AML-193 (cell line): ENCODE measurements at regions not wholly inside any gene's neighbourhood (a gene's known extent, or its start where the extent isn't known, plus 50 kb on each side); places are given as distances from the start of the nearest gene placed in this dataset.
A peak's percentile ranks its signal among the peaks of the same experiment; 100 is the strongest.
"Not testable (repeated sequence)": the region's sequence is repeated elsewhere in the genome, so short reads cannot be mapped to it uniquely, and the experiment has no call there.

Experiments
- DNase-seq, 2 experiments: peaks; one replicate each; lab custom pipeline; 2025; lab: John Stamatoyannopoulos, UW

DNA sequence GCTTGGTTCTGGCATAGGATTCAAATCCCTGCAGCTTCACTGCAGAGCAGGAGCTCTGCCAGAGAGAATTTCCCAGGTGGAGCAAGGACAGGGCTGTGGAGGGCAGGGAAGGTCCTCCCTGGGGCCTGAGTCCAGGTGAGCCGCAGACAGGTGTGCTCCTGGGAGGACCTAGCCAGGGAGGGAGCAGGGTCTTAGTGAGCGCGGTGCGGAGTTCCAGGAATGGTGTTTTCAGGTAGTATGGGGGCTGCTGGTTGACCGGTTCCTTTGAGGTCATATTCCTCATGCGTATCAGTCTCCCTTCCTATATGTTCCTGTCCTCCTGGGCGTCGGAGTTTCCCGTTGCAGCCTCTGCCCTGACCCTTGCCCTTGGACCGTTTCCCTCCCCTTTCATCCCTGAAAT is 813.3 kb downstream of the KCNJ18 start:
- DNase-seq, result no peak

DNA sequence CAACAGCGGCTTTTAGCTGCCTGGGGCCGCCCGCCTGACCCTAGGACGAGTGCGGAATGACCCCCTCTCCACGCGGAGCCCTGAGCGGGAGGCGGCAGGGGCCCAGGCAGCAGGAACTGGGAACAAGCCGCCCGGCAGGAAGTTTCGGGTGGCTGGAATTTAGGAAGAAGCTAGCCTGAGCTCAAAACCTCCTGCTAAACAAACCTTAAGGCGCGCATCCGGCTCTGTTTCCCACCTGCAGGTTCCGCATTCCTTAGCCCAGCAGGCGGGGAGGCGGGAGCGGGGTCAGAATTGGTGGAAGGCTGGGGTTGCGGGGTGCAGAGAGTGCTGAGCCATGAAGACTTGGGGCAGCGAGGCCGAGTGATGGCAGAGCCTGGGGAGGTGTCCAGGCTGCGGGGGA is 813.9 kb downstream of the KCNJ18 start:
- no peak for DNase-seq

DNA sequence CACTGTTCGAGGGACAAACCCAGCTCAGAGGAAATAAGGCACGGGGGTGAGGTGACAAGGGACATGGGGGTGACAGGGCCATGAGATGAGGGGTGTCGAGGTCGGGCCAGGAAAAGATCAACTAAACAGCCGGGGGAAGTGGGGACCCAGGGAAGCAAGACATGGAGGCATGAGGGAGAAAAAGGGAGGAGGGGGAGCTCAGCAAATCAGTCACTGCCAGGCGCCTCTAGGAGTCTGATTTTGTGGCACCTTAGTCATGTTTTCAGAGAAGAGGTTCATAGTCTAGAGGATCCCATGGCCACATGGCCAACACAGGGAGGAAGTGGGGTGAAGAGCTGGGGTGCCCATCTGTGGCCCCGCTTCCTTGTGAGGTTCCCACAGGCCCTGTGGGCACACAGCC is 814.5 kb downstream of the KCNJ18 start:
- DNase-seq, result no peak

DNA sequence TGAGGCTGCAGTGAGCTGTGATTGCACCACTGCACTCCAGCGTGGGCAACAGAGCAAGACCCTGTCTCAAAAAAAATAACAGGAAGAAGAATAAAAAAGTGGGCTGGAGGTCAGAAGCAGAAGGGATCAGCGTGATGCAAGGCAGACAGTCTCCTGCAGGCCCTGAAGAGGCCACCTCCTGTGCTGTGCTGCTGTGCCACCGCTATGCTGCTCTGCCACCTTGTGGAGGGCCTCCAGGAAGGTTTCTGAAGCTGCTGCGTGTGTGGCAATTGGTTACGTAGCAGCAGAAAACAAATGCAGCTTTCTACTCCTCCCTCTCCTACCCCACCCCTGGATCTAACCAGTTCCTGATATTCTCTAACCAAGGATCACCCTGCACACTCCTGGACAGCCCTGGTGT is 815.5 kb downstream of the KCNJ18 start:
- DNase-seq, result peak in 1 of 2 experiments; percentile 1

DNA sequence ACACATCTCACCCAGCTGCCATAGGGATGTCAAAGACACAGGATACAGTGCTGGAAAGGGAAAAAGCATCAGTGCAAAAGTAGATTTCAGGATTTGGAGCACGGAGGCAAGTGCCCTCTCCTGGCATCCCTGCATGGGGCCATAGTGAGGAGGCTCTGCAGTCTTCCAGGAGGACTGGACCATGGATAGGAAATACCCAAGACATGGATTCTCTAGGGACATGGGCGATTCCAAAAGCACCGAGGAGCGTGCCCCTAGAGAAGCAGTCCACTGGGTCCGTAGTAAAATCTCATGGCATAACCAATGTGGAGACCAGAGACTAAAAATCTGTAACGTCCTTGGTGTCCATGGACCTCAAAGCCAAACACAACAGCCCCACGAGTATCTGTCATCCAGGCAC is 818.2 kb downstream of the KCNJ18 start:
- DNase-seq, result no peak

DNA sequence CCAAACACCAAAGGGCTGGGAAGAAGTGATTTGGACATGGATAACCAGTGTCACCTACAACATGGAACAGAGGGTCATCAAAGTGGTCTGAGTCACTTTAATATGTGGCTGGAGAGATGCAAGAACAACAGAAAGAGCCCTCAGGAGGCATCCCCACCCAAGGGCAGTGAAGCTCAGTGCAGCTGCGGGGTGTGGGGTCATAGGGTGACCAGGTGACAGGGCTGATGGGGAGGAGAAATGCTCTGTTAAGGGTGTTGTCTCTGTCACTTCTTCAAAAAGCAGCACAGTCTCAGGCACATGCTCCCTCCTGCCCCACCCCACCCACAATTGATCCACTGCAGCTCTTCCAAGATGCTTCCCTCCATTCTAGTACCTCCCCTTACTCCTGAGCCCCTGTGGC is 819.1 kb downstream of the KCNJ18 start:
- no peak for DNase-seq

DNA sequence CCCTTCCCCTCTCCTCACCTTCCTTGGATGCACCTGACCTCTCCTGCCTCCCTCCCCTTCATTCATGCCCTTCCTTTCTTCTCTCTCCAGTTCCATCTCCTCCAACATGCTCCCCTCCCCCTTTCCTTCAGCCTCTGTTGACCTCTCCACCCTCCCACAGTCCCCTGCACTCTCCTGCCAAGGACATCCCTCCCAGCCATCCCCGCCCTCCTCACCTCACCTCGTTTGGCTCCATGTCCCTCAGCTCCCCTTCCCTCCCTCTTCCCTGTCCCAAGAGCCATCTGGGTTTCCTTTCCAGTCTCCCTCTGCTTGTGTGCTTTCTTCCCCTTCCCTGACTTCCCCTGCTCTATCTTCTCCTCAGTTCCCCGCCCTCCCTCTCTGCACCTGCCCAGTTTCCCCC is 819.7 kb downstream of the KCNJ18 start:
- no peak for DNase-seq

DNA sequence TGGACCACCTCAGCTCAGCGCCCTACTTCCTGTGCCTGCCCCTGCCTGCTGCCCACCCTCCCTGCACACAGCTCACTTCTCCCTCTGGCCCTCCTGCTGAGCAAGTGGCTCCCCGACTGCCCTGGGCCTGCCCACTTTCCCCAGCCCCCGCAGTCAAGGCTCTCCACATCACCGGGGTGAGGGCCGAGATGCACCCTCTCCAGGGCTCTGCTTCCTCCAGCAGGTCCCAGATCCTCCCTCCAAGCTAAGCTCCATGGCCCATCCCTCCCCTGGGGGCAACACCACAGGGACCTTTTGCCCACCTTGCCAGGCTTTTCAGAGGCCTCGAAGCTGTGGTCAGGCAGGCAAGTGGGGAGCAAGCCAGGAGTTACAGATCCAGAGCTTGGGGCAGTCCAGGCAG is 820.2 kb downstream of the KCNJ18 start:
- DNase-seq, result no peak

DNA sequence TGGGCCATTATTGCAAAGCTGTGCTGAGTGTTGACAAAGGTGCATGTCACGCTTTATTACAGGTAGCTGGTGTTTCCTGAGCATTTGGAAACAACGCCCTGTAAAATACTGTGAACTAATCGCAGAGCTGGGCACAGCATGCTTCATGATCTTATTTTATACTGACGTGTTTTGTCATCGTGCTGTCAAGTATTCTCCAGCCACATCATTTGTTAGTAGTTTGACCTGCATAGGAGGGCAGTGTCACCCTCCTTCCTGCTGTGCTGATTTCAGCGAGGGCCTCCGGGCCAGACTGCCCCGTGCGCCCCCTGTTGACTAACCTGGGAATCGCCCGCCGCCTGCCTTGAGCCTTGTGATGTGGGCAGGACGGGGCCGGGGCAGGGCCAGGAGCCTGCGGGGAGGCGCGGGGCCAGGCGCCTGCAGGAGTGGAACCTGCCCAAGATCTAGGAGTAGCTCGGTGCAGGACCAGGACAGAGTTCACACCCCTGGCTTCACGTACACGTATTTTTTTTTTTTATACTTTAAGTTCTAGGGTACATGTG is 820.7 kb downstream of the KCNJ18 start:
- no peak for DNase-seq

DNA sequence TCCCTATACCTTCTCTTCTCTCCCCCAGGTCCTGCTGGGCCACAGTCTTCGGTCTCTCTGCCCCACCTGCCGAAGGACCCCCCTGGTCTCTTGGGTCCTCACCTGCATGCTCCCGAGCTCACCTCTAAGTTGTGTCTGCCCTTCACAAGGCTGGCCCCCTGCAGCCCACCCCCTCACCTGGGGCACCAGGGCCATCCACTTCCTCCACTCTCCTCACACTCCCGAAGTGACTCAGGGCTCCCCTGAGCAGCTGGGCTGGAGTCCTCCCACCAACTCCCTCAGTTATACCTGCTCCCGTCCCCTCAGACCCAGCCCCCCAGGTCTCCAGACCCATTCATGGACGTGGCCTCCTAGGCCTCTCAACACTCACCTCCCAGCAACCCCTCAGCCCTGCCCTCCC is 822.0 kb downstream of the KCNJ18 start:
- DNase-seq, result no peak

DNA sequence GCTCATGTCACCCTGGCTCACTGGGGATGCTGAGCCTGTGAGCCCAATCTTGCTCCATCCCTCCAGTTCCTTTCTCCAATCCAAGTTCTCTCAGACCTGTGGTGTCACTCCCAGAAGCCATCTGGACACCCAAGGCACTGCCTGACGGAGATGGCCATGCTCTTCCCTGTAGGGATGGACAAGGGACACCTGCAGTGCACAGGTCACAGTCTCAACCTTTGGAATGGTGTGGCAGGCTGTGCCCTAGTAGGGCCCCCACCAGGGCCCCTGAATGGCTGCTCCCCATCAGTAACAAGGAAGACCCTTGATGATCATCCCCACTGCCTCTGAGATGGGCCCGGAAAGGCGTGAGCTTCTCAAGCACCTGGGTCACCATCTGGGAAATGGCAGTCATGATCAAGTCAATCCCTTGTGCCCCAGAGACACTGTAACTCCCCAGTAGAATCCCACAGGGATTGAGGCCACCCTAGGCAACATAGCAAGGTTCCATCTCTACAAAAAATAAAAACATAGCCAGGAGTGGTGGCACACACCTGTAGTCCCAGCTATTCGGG is 822.5 kb downstream of the KCNJ18 start:
- DNase-seq, result no peak

DNA sequence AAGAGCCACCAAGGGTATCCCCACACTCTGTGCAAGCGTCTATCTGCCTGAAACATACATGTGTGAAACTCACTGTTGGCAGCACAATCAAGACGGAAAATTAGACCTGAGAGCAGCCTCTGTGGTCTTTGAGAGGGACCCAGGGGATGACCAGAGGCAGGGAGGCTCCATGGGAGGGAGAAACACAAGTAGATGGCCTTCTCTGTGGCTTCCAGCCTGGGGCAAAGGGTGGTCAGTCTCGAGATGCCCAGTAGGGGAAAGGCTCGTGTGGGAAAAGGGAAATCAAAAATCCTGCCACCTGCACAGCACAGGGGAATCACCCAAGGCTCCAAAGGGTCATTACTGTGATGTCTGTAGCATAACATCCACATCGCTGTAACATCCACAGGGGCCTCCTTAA is 823.3 kb downstream of the KCNJ18 start:
- DNase-seq, result no peak

DNA sequence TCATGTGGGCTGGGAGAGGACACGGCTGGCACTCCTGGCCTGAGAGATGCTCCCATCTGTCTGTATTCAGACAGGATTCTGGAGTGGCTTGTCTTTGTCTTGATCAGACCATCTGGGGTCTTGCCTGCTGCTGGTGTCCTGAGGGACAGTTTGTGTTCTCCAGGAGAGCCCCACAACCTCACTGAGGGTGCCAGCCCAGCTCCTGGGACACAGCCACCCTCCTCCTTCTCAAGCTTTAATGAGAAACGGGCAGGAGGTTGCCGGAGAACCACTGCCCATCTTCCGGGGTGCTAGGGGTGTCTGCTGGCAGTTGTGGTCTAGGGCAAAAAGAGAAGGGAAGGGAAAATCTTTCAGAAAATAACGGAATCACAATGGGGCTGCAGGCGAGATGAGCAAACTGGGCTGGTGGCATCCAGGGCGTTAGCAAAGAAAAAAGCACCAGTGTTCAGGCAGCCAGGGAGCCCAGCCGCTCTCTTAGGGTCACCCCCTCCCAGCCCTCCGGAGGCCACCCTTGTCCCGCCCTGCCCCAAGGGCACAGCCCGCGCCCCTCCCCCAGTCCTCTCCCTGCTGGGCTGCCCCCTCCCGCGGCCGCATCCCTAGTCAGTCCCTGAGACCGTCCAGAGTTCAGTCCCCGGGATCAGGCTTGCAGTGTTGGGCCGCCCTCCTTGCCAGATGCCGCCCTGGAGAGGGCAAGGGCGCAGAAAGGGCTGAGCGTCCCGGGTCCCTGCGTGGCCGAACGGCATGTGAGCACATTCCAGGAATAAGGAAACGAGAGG is 824.7 kb downstream of the KCNJ18 start:
- DNase-seq, result no peak

DNA sequence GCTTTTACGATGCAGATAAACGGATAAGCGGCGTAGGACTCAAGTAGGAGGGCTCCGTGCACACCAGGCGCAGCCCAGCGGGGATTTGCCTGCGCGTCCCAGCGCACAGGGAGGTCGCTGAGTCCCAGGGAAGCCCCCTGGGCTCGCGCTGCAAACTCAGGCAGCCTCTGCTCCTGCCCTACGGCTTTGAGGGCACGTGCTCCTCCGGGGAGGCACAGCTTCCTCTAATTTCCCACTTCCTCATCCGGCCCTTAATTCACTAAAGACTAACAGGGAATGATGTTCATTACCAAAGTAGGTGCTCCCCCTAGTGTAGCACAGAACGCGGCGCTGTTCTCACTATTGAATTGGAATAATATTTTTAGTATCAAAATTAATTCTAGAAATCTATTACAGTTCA is 825.4 kb downstream of the KCNJ18 start:
- DNase-seq, result no peak

DNA sequence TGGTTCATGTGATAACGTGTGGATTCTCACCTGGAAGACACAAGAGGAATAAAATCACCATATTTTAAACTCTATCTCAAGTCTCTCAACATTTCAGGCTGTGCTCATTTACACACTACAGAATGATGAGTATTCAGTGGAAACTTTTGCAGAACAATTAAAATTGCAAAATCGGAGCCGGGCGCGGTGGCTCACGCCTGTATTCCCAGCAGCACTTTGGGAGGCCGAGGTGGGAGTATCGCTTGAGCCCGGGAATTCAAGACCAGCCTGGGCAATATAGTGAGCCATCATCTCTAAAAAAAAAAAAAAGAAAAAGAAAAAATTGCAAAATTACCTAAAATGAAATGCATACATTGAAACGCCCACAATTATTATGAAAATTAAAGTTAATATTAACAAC is 825.9 kb downstream of the KCNJ18 start:
- no peak for DNase-seq

DNA sequence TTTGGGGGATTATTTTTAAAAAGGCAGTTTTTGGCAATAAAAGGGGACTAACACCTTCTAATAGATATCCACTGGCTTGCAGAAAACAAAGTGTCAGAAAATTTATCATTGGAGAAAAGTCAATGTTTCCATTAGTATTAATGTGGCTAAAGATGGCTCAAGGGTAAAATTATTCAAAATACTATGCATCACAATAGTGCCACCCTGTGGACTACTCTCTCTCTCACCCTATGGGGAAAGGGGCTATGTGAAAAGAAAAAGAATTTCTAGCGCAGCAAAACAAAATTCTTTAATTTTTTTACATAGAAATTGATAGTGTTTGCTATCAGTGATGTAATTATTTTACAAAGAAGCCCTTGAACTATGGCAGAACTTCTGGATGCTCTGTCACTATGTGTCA is 856.5 kb downstream of the KCNJ18 start:
- DNase-seq, result not testable (repeated sequence)

DNA sequence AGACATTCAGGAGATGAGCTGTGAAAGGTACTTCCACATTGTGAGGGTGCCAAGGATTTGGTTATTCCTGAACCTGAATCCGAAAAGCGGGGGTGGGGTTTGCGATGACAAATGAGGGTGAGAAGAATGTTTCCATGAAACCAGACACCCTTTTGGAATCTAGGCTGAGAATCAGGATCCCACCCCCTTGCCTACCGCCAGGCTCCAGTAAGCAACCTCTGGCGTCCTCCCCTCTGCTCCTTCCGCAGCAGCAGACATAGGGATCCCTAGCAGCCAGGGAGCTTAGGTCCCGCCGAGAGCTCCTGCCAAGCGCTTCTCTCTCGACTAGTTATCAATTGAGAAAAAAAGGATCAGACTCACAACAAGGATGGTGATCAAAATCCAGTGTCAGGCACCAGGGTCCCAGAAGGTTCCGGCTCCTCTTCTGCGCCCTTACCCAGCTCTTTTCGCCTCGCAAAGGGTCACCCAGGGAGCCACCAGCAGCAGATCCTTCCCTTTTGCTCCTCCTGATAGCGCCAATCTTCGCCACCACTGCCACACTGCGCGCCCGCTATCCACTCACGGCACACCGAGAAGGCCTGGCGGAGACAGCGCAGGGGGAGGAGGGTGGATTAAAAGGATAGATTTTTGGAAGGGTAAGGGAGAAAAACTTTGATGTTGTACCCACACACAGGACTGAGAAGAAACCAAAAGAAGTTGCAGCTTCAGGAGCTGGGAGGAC is 859.5 kb downstream of the KCNJ18 start:
- DNase-seq, result not testable (repeated sequence)

DNA sequence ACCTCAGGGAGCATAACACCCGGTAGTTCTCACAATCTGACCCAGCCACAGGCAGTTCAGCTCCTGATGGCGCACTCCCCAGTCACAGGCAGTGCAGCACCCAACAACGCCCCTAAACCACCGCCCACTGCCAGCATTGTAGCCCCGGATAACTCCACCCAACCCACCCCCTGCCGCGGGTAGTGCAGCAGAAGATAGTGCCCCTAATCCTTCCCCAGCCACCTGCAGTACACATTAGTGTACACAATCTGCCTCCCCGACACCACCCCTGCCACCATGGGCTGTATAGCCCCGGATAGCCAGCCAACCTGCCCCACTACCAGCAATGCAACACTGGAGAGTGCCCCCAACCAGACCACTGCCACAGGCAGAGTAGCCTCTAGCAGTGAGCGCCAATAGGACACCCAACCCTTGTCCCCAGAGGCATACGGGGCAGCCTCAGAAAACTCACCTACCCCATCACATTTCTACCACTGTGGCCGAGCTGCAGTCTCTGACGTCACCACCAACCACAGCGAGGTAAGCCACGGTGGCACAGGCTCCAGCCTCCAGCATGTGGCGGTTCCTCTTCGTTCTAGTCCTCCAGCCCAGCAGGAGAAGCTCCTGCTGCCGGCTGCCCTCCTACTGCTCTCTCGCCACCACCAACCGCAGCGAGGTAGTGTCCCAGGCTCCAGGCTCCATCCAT is 877.3 kb downstream of the KCNJ18 start:
- DNase-seq, result no peak

DNA sequence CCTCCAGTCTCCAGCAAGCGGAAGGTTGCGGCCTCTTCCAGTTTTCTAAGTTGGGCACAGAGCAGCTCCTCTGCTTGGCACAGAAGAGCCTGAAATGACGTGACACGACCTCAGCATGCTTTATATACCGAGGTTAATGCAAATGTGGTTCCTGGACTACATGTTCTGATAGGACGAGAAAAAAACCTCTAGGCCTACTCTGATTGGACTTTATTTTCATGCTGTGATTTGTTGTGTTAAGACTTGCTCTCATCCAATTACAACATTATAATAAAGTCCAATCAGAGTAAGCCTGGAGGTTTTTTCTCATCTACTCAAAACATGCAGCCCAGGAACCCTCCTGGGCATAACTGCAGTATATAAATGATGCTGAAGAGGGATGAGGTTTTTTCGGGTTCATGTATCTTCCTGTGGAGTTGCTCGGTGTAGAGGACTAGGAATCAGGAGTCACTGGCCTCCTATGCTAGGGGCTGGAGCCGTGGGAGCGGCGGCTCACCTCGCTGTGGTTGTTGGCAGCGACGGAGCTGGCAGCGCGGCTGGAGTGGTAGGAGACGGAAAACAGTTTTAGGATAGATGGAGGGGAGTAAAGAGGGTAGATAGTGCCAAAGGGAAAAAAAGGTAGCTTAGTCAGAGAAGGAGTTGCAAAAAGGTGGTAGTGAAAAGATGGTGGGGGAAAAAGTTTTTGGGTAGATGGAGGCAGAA is 878.0 kb downstream of the KCNJ18 start:
- DNase-seq, result no peak

DNA sequence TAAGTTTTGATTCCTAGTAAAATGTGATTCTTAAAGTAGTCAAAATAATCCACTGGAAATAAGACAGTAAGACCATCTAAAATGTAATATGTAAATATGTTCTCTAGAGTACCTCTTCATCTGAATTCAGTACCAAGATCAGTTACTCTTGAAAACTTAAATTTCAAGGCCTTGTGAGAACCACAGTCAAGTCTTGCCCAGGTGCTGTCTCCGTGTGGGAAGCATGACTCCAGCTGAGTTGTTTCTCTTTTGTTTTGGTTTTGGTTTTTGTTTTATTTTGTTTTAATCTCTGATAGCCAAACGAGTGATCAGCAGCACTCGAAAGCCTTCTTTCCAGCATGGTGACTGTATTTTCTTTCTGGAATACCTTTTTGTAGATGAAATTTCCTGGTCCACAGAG is 907.0 kb downstream of the KCNJ18 start:
- no peak for DNase-seq

DNA sequence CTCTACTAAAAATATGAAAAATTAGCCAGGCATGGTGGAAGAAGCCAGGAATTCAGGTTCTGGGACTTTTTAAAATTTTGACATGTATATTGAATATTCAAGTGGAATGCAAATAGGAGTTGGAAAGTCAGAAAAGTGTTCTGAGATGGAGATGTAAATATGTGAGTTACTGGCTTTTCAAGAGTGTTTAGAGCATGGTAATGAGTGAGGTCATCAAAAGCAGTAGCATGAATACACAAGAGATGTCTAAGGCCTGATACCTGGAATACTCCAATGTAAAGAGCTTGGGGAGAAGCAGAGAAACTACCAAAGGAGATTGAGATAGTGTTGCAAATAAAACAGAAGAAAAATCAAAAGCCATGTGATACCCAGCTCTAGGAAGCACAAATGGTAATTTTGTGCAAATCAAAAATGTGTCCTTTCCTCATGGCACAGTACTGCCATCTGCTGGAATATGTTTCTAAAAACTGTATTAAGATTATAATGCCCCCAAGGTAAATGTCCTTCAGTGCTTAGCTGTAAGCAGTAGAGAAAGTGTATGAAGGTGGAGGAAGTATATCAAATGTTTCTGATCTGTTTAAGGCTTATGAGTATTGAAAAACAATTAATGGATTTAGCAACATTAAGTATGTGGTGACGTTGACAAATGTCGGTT is 908.4 kb downstream of the KCNJ18 start:
- DNase-seq, result peak; percentile 23 to 32
